Endothelial cell of umbilical vein (primary cell): ENCODE measurements at regions not wholly inside any gene's neighbourhood (a gene's known extent, or its start where the extent isn't known, plus 50 kb on each side); places are given as distances from the start of the nearest gene placed in this dataset.

Experiments
- BruUV-seq: library from RNA; stranded (reverse); fragments of 400-500 nt; replicated peaks from 2 replicates; lab custom pipeline; 2021; lab: Mats Ljungman, UMichigan
- CTCF ChIA-PET: fragments of 300-600, 350-600 bp; sonication (Branson Sonifier 250); formaldehyde crosslinking; loops from one replicate; lab custom pipeline; 2021; ENCODE audit warnings: antibody characterized with exemption, inconsistent platforms; lab: Charles Lee
- POLR2A ChIA-PET: fragments of 300-600, 350-600 bp; sonication (Branson Sonifier 250); formaldehyde crosslinking; loops from one replicate; lab custom pipeline; 2021; ENCODE audit warnings: antibody characterized with exemption, inconsistent platforms; lab: Charles Lee
- DNase-seq: peaks from one replicate; pipeline ENCODE4 v3.0.0-alpha.2; 2011; ENCODE audit warnings: low read depth, low spot score
- FAIRE-seq: peaks from 2 replicates; lab custom pipeline; 2011; peaks lifted over from hg19 to GRCh38; lab: Jason Lieb, UNC
- H2AFZ ChIP-seq: 2 replicates; pipeline ENCODE4 v1.6.0; 2012; ENCODE audit warnings: low read depth, low read length, control low read depth, inconsistent platforms
- H3K27ac ChIP-seq: 2 replicates; pipeline ENCODE4 v1.5.1; 2011; ENCODE audit warnings: low read depth, mild to moderate bottlenecking, control low read depth, low read length, moderate library complexity; ENCODE audit not compliant: insufficient read depth
- H3K27me3 ChIP-seq, 2 experiments: 2 replicates each; pipeline versions ENCODE4 v1.6.0 to v1.6.1; 2011; ENCODE audit warnings: low read length in 2 of 2, mixed read lengths in 1 of 2; ENCODE audit not compliant: control insufficient read depth in 2 of 2, insufficient read depth in 2 of 2
- H3K36me3 ChIP-seq, 2 experiments: 2 replicates in 1 of 2; 3 replicates in 1 of 2; pipeline ENCODE4 v1.5.1; 2011; ENCODE audit warnings: low read length in 2 of 2, mild to moderate bottlenecking in 1 of 2, moderate library complexity in 1 of 2; ENCODE audit not compliant: control insufficient read depth in 2 of 2, insufficient read depth in 2 of 2; ENCODE audit errors: extremely low read depth in 1 of 2
- H3K4me1 ChIP-seq: 3 replicates; pipeline ENCODE4 v1.5.1; 2011; ENCODE audit warnings: mild to moderate bottlenecking, low read length; ENCODE audit not compliant: control insufficient read depth, insufficient read depth; ENCODE audit errors: extremely low read depth
- H3K4me2 ChIP-seq: 2 replicates; pipeline ENCODE4 v1.6.1; 2011; ENCODE audit warnings: low read length, control low read depth, mixed read lengths; ENCODE audit not compliant: insufficient read depth
- H3K4me3 ChIP-seq, 3 experiments: fragments of 200-600 bp in 1 of 3; sonication (generic), shearing (Covaris generic) in 1 of 3; replicated peaks in 1 of 3; 2 replicates each; pipeline ENCODE4 v1.5.1; 2011 to 2016; ENCODE audit warnings: control low read depth in 3 of 3, low read length in 3 of 3, mild to moderate bottlenecking in 2 of 3, inconsistent platforms in 1 of 3, low read depth in 1 of 3, moderate library complexity in 1 of 3; ENCODE audit not compliant: insufficient read depth in 1 of 3
- H3K79me2 ChIP-seq: 2 replicates; pipeline ENCODE4 v1.6.0; 2012; ENCODE audit warnings: low read length, inconsistent platforms; ENCODE audit not compliant: control insufficient read depth, insufficient read depth
- H3K9ac ChIP-seq: replicated peaks from 2 replicates; pipeline ENCODE3; 2011; ENCODE audit warnings: low read length, control low read depth; ENCODE audit not compliant: insufficient read depth; ENCODE audit errors: extremely low read depth
- H3K9me1 ChIP-seq: replicated peaks from 3 replicates; pipeline ENCODE4 v1.6.0; 2011; ENCODE audit warnings: mild to moderate bottlenecking, low read length; ENCODE audit not compliant: control insufficient read depth, insufficient read depth; ENCODE audit errors: extremely low read depth
- H3K9me3 ChIP-seq: replicated peaks from 2 replicates; pipeline ENCODE4 v1.5.1; 2012; ENCODE audit warnings: low read length, inconsistent platforms; ENCODE audit not compliant: control insufficient read depth, insufficient read depth
- H4K20me1 ChIP-seq: replicated peaks from 2 replicates; pipeline ENCODE3; 2011; ENCODE audit warnings: mild to moderate bottlenecking, low read length; ENCODE audit not compliant: control insufficient read depth, insufficient read depth; ENCODE audit errors: extremely low read depth
- EZH2 ChIP-seq: IDR thresholded peaks from 2 replicates; pipeline ENCODE4 v1.6.1; 2012; ENCODE audit warnings: borderline replicate concordance, low read depth, mild to moderate bottlenecking, moderate library complexity, low read length, inconsistent platforms; ENCODE audit not compliant: severe bottlenecking
- FOS ChIP-seq: IDR thresholded peaks from 2 replicates; pipeline ENCODE4 v1.6.1; 2011; ENCODE audit warnings: mild to moderate bottlenecking, low read length, moderate library complexity, borderline replicate concordance; ENCODE audit not compliant: insufficient read depth
- GATA2 ChIP-seq: IDR thresholded peaks from 2 replicates; pipeline ENCODE4 v1.7.0; 2011; ENCODE audit warnings: low read depth, mild to moderate bottlenecking, moderate library complexity, mixed read lengths, low read length; ENCODE audit not compliant: insufficient read length, insufficient read depth
- JUN ChIP-seq: IDR thresholded peaks from 2 replicates; pipeline ENCODE4 v1.6.1; 2011; ENCODE audit warnings: borderline replicate concordance, low read depth; ENCODE audit not compliant: insufficient read length, insufficient read depth
- MYC ChIP-seq: IDR thresholded peaks from one replicate; pipeline ENCODE4 v1.6.1; 2011; ENCODE audit warnings: mild to moderate bottlenecking, low read depth, low read length
- POLR2A ChIP-seq: IDR thresholded peaks from 2 replicates; pipeline ENCODE4 v1.6.1; 2012; ENCODE audit warnings: low read depth, mild to moderate bottlenecking, control low read depth, low read length
- POLR2AphosphoS5 ChIP-seq: IDR thresholded peaks from 2 replicates; pipeline ENCODE4 v1.6.1; 2012; ENCODE audit warnings: low read depth, mild to moderate bottlenecking, control low read depth, low read length, moderate library complexity; ENCODE audit not compliant: insufficient read depth
- dilution Hi-C: fragments of 300-500 bp; cut with MboI; formaldehyde crosslinking; loops from one replicate; pipeline ENCODE4 v1.15.0; 2019; ENCODE audit warnings: low sequenced_read_pairs; ENCODE audit not compliant: extremely low pct_ligation_motif_present
- intact Hi-C: fragments of 100-400 bp; cut with micrococcal nuclease; formaldehyde crosslinking; loops from one replicate; pipeline ENCODE4 v1.10.0; 2022
- TF ChIP-seq, protein P1 (sequence below), 2 donors: IDR thresholded peaks; 1 replicate in 1 of 2; 2 replicates in 1 of 2; pipeline ENCODE4 v1.5.1; 2011; ENCODE audit warnings: low read length in 2 of 2, mild to moderate bottlenecking in 2 of 2, moderate library complexity in 2 of 2, control low read depth in 1 of 2, inconsistent platforms in 1 of 2, low read depth in 1 of 2; ENCODE audit not compliant: insufficient read depth in 1 of 2; ENCODE audit errors: extremely low read depth in 1 of 2
- TF ChIP-seq, protein P2 (sequence below): IDR thresholded peaks from 2 replicates; pipeline ENCODE4 v1.6.1; 2011; ENCODE audit not compliant: insufficient read depth, insufficient read length

DNA sequence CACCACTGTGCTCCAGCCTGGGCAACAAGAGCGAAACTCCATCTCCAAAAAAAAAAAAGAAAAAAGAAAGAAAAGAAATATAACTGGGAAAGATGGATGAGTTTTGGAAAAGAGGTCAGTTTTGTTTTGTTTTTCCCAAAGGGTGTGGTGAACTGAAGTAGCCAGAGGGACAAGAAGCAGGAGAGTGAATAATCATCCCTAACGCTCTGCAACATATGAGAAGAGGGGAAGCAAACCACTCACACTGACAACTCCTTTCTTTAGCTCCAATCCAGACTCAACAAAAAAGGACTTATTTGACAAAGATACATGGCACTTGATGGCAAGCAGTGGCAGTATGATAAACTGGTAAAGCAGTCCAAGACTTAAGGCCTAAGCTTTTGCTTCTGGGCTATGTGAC is 176.1 kb upstream of the HMHB1 start:
- Histone ChIP-seq H3K4me2 (no peak overlapping the region), H3K27ac (no peak overlapping the region), H4K20me1 (no peaks in the 10 kb centered on the region), H3K4me1 (no peaks in the 10 kb centered on the region), H2AFZ (no peak overlapping the region), H3K9me1 (no peaks in the 10 kb centered on the region), H3K9me3 (no peaks in the 10 kb centered on the region), H3K27me3 (no peaks in the 10 kb centered on the region), H3K79me2 (no peaks in the 10 kb centered on the region), H3K4me3 (no peak overlapping the region), H3K9ac (no peak overlapping the region), H3K36me3 (no peaks in the 10 kb centered on the region)
- CTCF ChIA-PET, result interaction anchor here (1.6 to 1.8 kb wide), 2 partner anchors 11 to 22 kb away, joined by 4 read pairs; no protein-coding TSS in a partner anchor
- FAIRE-seq, result no peak
- intact Hi-C loops, result no loop called here
- dilution Hi-C loops, result no loop called here
- POLR2A ChIA-PET, result no interaction called here
- DNase-seq, result no peak
- no TSS peak for BruUV-seq
- TF ChIP-seq, protein P1, sequence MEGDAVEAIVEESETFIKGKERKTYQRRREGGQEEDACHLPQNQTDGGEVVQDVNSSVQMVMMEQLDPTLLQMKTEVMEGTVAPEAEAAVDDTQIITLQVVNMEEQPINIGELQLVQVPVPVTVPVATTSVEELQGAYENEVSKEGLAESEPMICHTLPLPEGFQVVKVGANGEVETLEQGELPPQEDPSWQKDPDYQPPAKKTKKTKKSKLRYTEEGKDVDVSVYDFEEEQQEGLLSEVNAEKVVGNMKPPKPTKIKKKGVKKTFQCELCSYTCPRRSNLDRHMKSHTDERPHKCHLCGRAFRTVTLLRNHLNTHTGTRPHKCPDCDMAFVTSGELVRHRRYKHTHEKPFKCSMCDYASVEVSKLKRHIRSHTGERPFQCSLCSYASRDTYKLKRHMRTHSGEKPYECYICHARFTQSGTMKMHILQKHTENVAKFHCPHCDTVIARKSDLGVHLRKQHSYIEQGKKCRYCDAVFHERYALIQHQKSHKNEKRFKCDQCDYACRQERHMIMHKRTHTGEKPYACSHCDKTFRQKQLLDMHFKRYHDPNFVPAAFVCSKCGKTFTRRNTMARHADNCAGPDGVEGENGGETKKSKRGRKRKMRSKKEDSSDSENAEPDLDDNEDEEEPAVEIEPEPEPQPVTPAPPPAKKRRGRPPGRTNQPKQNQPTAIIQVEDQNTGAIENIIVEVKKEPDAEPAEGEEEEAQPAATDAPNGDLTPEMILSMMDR (IDR thresholded peaks at IDR 0.05; ENCODE audit: extremely low read depth in 1 of 2, insufficient read depth in 1 of 2, low read depth in 1 of 2, low read length in 2 of 2), result no peak
- TF ChIP-seq POLR2AphosphoS5 (no peak), FOS (no peak), MYC (no peak), GATA2 (no peak), JUN (no peak), POLR2A (no peak), EZH2 (no peak)
- TF ChIP-seq, protein P2, sequence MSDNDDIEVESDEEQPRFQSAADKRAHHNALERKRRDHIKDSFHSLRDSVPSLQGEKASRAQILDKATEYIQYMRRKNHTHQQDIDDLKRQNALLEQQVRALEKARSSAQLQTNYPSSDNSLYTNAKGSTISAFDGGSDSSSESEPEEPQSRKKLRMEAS, result no peak
